Smooth muscle cell (in vitro differentiated cells): ENCODE measurements at regions not wholly inside any gene's neighbourhood (a gene's known extent, or its start where the extent isn't known, plus 50 kb on each side); places are given as distances from the start of the nearest gene placed in this dataset.

Experiments used
- DNase-seq: peaks from one replicate; lab custom pipeline; 2025; ENCODE audit not compliant: unreplicated experiment; lab: John Stamatoyannopoulos, UW
- H2AFZ ChIP-seq: fragments of 200-600 bp; sonication (generic); 2 replicates; pipeline ENCODE4 v1.6.0; 2016; ENCODE audit warnings: antibody characterized with exemption, low read depth, mild to moderate bottlenecking
- H3F3A ChIP-seq: fragments of 200-600 bp; sonication (generic); 2 replicates; pipeline ENCODE4 v1.6.0; 2017; ENCODE audit warnings: antibody characterized with exemption, low read depth
- H3K27ac ChIP-seq: fragments of 200-600 bp; sonication (generic); 2 replicates; pipeline ENCODE4 v1.5.1; 2016; ENCODE audit warnings: low read depth, mild to moderate bottlenecking
- H3K27me3 ChIP-seq: fragments of 200-600 bp; sonication (generic); 2 replicates; pipeline ENCODE4 v1.6.1; 2016; ENCODE audit warnings: low read depth, mild to moderate bottlenecking
- H3K36me3 ChIP-seq: fragments of 200-600 bp; sonication (generic); 2 replicates; pipeline ENCODE4 v1.5.1; 2016; ENCODE audit warnings: low read depth
- H3K4me1 ChIP-seq: fragments of 200-600 bp; sonication (generic); 2 replicates; pipeline ENCODE4 v1.5.1; 2016; ENCODE audit warnings: low read depth
- H3K4me2 ChIP-seq: fragments of 200-600 bp; sonication (generic); 2 replicates; pipeline ENCODE4 v1.6.0; 2016; ENCODE audit warnings: mild to moderate bottlenecking
- H3K4me3 ChIP-seq: fragments of 200-600 bp; sonication (generic); 2 replicates; pipeline ENCODE4 v1.5.1; 2016; ENCODE audit warnings: mild to moderate bottlenecking
- H3K79me2 ChIP-seq: fragments of 200-600 bp; sonication (generic); 2 replicates; pipeline ENCODE4 v1.6.0; 2016; ENCODE audit warnings: low read depth, mild to moderate bottlenecking
- H3K9ac ChIP-seq: fragments of 200-600 bp; sonication (generic); 2 replicates; pipeline ENCODE4 v1.6.0; 2016; ENCODE audit warnings: low read depth
- H3K9me3 ChIP-seq: fragments of 200-600 bp; sonication (generic); replicated peaks from 2 replicates; pipeline ENCODE4 v1.5.1; 2016; ENCODE audit warnings: low read depth
- H4K20me1 ChIP-seq: fragments of 200-600 bp; sonication (generic); 2 replicates; pipeline ENCODE4 v1.6.0; 2016; ENCODE audit warnings: low read depth
- WGBS: methylation state at CpG from one replicate; pipeline ENCODE4 v1.1.7; 2016; ENCODE audit warnings: low lambda C conversion rate; 5-methylcytosine and 5-hydroxymethylcytosine counted together
- TF ChIP-seq, protein P1 (sequence below): fragments of 200-600 bp; sonication (generic); IDR thresholded peaks from 2 replicates; pipeline ENCODE4 v1.5.1; 2017; ENCODE audit warnings: borderline replicate concordance, mild to moderate bottlenecking, antibody characterized with exemption; ENCODE audit not compliant: insufficient read depth, poor library complexity, severe bottlenecking

DNA sequence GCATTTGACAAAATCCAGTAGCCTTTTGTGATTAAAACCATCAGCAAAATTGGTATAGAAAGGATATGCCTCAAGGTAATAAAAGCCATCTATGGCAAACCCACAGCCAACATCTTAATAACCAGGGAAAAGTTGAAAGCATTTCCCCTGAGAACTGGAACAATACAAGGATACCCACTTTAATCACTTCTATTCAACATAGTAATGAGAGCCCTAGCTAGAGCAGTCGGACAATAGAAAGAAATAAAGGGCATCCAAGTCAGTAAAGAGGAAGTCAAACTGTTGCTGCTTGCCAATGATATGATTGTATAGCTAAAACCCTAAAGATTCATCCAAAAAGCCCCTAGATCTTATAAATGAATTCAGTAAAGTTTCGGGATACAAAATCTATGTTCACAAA, 1510.3 kb downstream of the PCDH9 start:
- H3K4me1 ChIP-seq: no peaks in the 10 kb centered on the region
- H3K4me2 ChIP-seq: no peak overlapping the region
- H2AFZ ChIP-seq: no peak overlapping the region
- H3K79me2 ChIP-seq: no peaks in the 10 kb centered on the region
- H3K36me3 ChIP-seq: no peaks in the 10 kb centered on the region
- H3K27me3 ChIP-seq: no peaks in the 10 kb centered on the region
- DNase-seq: no peak
- no peaks in the 10 kb centered on the region for H3F3A ChIP-seq
- TF ChIP-seq, protein P1, sequence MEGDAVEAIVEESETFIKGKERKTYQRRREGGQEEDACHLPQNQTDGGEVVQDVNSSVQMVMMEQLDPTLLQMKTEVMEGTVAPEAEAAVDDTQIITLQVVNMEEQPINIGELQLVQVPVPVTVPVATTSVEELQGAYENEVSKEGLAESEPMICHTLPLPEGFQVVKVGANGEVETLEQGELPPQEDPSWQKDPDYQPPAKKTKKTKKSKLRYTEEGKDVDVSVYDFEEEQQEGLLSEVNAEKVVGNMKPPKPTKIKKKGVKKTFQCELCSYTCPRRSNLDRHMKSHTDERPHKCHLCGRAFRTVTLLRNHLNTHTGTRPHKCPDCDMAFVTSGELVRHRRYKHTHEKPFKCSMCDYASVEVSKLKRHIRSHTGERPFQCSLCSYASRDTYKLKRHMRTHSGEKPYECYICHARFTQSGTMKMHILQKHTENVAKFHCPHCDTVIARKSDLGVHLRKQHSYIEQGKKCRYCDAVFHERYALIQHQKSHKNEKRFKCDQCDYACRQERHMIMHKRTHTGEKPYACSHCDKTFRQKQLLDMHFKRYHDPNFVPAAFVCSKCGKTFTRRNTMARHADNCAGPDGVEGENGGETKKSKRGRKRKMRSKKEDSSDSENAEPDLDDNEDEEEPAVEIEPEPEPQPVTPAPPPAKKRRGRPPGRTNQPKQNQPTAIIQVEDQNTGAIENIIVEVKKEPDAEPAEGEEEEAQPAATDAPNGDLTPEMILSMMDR: no peak
- no peaks in the 10 kb centered on the region for H4K20me1 ChIP-seq
- 90% methylated on average over 2 of the region's 2 CpGs for WGBS
- H3K9me3 ChIP-seq: no peaks in the 10 kb centered on the region
- H3K27ac ChIP-seq: no peak overlapping the region
- no peak overlapping the region for H3K9ac ChIP-seq
- H3K4me3 ChIP-seq: no peak overlapping the region

- Histone ChIP-seq H3K9me3 (no peaks in the 10 kb centered on the region), H3F3A (no peaks in the 10 kb centered on the region), H3K4me1 (no peaks in the 10 kb centered on the region), H3K9ac (no peak overlapping the region), H3K79me2 (no peaks in the 10 kb centered on the region), H2AFZ (no peak overlapping the region), H4K20me1 (no peaks in the 10 kb centered on the region), H3K4me2 (no peak overlapping the region), H3K27me3 (no peaks in the 10 kb centered on the region), H3K27ac (no peak overlapping the region), H3K36me3 (no peaks in the 10 kb centered on the region), H3K4me3 (no peak overlapping the region)
- 71% methylated on average over 4 of the region's 4 CpGs for WGBS
- no peak for DNase-seq
- TF ChIP-seq, protein P1: no peak
Measured at GRCh38 chr13:65710514-65710913, 1519.6 kb downstream of the PCDH9 start.

DNA sequence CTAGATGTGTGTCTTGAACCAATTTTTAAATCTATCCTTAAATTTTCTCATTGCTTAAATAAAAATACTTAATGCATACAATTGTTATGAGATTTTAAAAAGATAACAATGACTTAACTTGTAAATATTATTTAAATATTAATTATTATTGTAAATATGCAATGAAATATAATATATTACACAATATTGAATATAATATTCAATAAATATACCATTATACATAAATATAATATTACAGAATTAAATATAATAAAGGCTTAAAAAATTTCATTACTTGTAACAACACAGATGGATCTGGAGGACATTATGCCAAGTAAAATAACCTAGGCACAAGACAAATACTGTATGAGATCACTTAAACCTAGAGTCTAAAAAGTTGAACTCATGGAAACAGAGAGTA, 1532.3 kb downstream of the PCDH9 start:
- TF ChIP-seq, protein P1: no peak
- Histone ChIP-seq H3F3A (no peaks in the 10 kb centered on the region), H3K36me3 (no peaks in the 10 kb centered on the region), H2AFZ (no peak overlapping the region), H3K9me3 (no peaks in the 10 kb centered on the region), H3K27me3 (peaks cover 3% of the 10 kb centered on the region), H3K4me2 (no peak overlapping the region), H4K20me1 (no peaks in the 10 kb centered on the region), H3K9ac (no peak overlapping the region), H3K27ac (no peak overlapping the region), H3K79me2 (no peaks in the 10 kb centered on the region), H3K4me3 (no peak overlapping the region), H3K4me1 (no peaks in the 10 kb centered on the region)
- DNase-seq: no peak

DNA sequence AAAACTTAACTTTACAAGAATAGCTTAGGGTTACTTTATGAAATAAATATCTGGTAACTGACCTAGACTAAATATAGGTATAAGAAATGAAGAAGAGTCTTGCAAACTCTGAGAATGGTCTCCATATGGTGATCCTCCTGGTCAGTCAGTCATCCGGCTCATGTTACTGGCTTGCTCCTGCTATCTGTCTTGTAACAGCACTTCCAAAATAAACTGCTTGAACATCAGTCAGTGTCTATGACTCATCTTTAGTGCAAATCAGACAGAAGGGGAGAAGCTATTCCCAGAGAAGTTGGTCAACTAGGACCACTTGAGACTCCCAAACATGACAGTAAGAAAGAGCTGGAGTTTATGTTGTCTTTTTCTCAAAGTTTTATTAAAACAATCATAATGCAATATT, 1550.9 kb downstream of the PCDH9 start:
- Histone ChIP-seq H4K20me1 (no peaks in the 10 kb centered on the region), H3K36me3 (no peaks in the 10 kb centered on the region), H3K4me2 (no peak overlapping the region), H3K4me3 (no peak overlapping the region), H2AFZ (no peak overlapping the region), H3K27ac (no peak overlapping the region), H3K9ac (no peak overlapping the region), H3K27me3 (no peaks in the 10 kb centered on the region), H3F3A (no peaks in the 10 kb centered on the region), H3K79me2 (no peaks in the 10 kb centered on the region), H3K4me1 (no peaks in the 10 kb centered on the region), H3K9me3 (no peaks in the 10 kb centered on the region)
- WGBS: 23% methylated on average over 1 of the region's 1 CpG
- no peak for DNase-seq
- TF ChIP-seq, protein P1: no peak
